ENCODE measurements at regions not wholly inside any gene's neighbourhood (a gene's known extent, or its start where the extent isn't known, plus 50 kb on each side); places are given as distances from the start of the nearest gene placed in this dataset.

GRCh38 chr2:15805206-15805605 is 135.1 kb upstream of the MYCN start:
- TF ChIP-seq CTCF (conservative IDR thresholded peaks at IDR 0.05; ENCODE audit: low read depth in 2 of 2) (no peak), CREB1 (CRISPR knock-in tag; IDR thresholded peaks at IDR 0.05; ENCODE audit: low read depth) (no peak), JUNB (IDR thresholded peaks at IDR 0.05; ENCODE audit: unreplicated experiment) (no peak), EZH2 (IDR thresholded peaks at IDR 0.05; ENCODE audit: low read depth, unreplicated experiment) (no peak), REST (IDR thresholded peaks at IDR 0.05; ENCODE audit: unreplicated experiment) (no peak), EZH2phosphoT487 (IDR thresholded peaks at IDR 0.05; ENCODE audit: unreplicated experiment) (no peak)

Measured in GM23338 (cell line).